ENCODE measurements at regions not wholly inside any gene's neighbourhood (a gene's known extent, or its start where the extent isn't known, plus 50 kb on each side); places are given as distances from the start of the nearest gene placed in this dataset.

DNA sequence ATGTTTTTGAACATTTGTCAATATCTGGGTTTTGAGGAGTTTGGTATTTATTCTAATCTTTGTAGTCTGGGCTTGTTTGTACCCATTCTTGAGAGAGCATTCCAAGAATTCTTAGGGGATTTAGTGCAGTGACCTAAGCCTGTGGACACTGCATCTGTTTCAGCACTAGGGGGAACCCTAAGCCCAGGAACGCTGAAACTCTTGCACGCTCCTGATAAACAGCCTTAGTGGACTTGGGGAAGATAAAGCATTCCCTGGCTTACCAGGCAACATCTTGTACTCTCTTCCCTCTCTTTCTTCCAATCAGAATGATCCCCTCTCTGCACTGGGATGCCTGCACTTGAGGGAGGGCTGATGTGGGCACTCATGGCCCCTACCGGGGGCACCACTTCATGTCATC, 654.9 kb upstream of the HTR2C start (continued):
- TF ChIP-seq, protein P1, sequence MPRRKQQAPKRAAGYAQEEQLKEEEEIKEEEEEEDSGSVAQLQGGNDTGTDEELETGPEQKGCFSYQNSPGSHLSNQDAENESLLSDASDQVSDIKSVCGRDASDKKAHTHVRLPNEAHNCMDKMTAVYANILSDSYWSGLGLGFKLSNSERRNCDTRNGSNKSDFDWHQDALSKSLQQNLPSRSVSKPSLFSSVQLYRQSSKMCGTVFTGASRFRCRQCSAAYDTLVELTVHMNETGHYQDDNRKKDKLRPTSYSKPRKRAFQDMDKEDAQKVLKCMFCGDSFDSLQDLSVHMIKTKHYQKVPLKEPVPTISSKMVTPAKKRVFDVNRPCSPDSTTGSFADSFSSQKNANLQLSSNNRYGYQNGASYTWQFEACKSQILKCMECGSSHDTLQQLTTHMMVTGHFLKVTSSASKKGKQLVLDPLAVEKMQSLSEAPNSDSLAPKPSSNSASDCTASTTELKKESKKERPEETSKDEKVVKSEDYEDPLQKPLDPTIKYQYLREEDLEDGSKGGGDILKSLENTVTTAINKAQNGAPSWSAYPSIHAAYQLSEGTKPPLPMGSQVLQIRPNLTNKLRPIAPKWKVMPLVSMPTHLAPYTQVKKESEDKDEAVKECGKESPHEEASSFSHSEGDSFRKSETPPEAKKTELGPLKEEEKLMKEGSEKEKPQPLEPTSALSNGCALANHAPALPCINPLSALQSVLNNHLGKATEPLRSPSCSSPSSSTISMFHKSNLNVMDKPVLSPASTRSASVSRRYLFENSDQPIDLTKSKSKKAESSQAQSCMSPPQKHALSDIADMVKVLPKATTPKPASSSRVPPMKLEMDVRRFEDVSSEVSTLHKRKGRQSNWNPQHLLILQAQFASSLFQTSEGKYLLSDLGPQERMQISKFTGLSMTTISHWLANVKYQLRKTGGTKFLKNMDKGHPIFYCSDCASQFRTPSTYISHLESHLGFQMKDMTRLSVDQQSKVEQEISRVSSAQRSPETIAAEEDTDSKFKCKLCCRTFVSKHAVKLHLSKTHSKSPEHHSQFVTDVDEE (CRISPR knock-in tag; IDR thresholded peaks at IDR 0.05), result no peak
- TF ChIP-seq TOX (CRISPR knock-in tag; IDR thresholded peaks at IDR 0.05; ENCODE audit: borderline replicate concordance), result no peak
- TF ChIP-seq, protein P2, sequence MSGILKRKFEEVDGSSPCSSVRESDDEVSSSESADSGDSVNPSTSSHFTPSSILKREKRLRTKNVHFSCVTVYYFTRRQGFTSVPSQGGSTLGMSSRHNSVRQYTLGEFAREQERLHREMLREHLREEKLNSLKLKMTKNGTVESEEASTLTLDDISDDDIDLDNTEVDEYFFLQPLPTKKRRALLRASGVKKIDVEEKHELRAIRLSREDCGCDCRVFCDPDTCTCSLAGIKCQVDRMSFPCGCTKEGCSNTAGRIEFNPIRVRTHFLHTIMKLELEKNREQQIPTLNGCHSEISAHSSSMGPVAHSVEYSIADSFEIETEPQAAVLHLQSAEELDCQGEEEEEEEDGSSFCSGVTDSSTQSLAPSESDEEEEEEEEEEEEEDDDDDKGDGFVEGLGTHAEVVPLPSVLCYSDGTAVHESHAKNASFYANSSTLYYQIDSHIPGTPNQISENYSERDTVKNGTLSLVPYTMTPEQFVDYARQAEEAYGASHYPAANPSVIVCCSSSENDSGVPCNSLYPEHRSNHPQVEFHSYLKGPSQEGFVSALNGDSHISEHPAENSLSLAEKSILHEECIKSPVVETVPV (CRISPR knock-in tag; IDR thresholded peaks at IDR 0.05), result no peak

DNA sequence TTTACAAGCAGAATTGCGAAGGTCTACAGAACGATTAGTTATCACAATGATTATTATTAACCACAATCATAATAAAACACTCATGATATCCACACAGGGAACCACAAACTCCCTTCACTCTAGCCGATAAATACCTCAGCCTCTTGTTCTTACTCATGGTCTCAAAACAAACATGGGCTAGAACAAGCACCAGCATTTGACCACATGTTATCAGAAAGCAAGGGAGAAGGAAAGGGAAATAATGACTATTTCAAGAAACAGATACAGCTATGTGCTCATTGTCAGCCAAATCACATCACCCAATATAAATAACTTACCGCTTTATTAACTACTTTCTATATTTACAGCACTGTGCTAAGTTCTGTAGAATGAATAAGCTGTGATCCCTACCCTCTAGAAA, 663.2 kb upstream of the HTR2C start:
- no peak for ATAC-seq
- TF ChIP-seq ESRRG (CRISPR knock-in tag; IDR thresholded peaks at IDR 0.05) (no peak), ARNTL (CRISPR knock-in tag; IDR thresholded peaks at IDR 0.05; ENCODE audit: borderline replicate concordance, low read depth) (no peak), ZFP3 (CRISPR knock-in tag; IDR thresholded peaks at IDR 0.05) (no peak), SNAI2 (CRISPR knock-in tag; IDR thresholded peaks at IDR 0.05) (no peak), BACH2 (CRISPR knock-in tag; IDR thresholded peaks at IDR 0.05; ENCODE audit: borderline replicate concordance) (no peak), ZC3H10 (CRISPR knock-in tag; IDR thresholded peaks at IDR 0.05) (no peak), RARB (CRISPR knock-in tag; IDR thresholded peaks at IDR 0.05) (no peak), CSDC2 (CRISPR knock-in tag; IDR thresholded peaks at IDR 0.05) (no peak), ZFP30 (CRISPR knock-in tag; IDR thresholded peaks at IDR 0.05) (no peak), ZNF565 (CRISPR knock-in tag; conservative IDR thresholded peaks at IDR 0.05; ENCODE audit: low read depth) (no peak), ZNF70 (CRISPR knock-in tag; IDR thresholded peaks at IDR 0.05) (no peak), PPARA (CRISPR knock-in tag; IDR thresholded peaks at IDR 0.05; ENCODE audit: borderline replicate concordance) (no peak), OSR1 (CRISPR knock-in tag; IDR thresholded peaks at IDR 0.05) (no peak), ZNF8 (CRISPR knock-in tag; IDR thresholded peaks at IDR 0.05) (no peak)
- TF ChIP-seq, protein P3, sequence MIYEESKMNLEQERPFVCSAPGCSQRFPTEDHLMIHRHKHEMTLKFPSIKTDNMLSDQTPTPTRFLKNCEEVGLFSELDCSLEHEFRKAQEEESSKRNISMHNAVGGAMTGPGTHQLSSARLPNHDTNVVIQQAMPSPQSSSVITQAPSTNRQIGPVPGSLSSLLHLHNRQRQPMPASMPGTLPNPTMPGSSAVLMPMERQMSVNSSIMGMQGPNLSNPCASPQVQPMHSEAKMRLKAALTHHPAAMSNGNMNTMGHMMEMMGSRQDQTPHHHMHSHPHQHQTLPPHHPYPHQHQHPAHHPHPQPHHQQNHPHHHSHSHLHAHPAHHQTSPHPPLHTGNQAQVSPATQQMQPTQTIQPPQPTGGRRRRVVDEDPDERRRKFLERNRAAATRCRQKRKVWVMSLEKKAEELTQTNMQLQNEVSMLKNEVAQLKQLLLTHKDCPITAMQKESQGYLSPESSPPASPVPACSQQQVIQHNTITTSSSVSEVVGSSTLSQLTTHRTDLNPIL (CRISPR knock-in tag; IDR thresholded peaks at IDR 0.05; ENCODE audit: low read depth), result no peak
- TF ChIP-seq, protein P2 (CRISPR knock-in tag; IDR thresholded peaks at IDR 0.05), result no peak
- TF ChIP-seq, protein P4, sequence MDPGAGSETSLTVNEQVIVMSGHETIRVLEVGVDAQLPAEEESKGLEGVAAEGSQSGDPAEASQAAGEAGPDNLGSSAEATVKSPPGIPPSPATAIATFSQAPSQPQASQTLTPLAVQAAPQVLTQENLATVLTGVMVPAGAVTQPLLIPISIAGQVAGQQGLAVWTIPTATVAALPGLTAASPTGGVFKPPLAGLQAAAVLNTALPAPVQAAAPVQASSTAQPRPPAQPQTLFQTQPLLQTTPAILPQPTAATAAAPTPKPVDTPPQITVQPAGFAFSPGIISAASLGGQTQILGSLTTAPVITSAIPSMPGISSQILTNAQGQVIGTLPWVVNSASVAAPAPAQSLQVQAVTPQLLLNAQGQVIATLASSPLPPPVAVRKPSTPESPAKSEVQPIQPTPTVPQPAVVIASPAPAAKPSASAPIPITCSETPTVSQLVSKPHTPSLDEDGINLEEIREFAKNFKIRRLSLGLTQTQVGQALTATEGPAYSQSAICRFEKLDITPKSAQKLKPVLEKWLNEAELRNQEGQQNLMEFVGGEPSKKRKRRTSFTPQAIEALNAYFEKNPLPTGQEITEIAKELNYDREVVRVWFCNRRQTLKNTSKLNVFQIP (CRISPR knock-in tag; IDR thresholded peaks at IDR 0.05; ENCODE audit: borderline replicate concordance, low read depth), result no peak
- TF ChIP-seq, protein P5, sequence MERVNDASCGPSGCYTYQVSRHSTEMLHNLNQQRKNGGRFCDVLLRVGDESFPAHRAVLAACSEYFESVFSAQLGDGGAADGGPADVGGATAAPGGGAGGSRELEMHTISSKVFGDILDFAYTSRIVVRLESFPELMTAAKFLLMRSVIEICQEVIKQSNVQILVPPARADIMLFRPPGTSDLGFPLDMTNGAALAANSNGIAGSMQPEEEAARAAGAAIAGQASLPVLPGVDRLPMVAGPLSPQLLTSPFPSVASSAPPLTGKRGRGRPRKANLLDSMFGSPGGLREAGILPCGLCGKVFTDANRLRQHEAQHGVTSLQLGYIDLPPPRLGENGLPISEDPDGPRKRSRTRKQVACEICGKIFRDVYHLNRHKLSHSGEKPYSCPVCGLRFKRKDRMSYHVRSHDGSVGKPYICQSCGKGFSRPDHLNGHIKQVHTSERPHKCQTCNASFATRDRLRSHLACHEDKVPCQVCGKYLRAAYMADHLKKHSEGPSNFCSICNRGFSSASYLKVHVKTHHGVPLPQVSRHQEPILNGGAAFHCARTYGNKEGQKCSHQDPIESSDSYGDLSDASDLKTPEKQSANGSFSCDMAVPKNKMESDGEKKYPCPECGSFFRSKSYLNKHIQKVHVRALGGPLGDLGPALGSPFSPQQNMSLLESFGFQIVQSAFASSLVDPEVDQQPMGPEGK (CRISPR knock-in tag; IDR thresholded peaks at IDR 0.05; ENCODE audit: borderline replicate concordance), result no peak

DNA sequence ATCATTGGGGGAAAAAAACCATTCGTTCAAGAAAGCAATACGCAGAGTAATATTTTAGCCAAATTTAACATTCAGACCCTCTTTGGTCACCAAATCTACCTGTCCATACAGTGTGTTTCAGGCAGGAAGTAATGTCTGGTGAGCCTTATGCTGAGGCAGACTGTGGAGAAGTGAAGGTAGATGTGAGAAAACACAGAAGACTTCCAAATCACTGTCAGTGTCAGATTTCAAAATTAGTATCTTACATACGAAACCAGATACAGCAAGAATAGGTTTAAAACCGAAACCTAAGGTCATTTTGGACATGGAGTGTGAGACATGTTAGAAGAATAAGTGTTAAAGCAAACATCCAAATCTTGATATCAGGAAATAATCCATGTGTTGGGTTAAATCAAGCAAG, 664.5 kb upstream of the HTR2C start:
- ATAC-seq, result no peak
- no peak for TF ChIP-seq ESRRG (CRISPR knock-in tag; IDR thresholded peaks at IDR 0.05)
- no peak for TF ChIP-seq ZNF70 (CRISPR knock-in tag; IDR thresholded peaks at IDR 0.05)
- TF ChIP-seq, protein P4 (CRISPR knock-in tag; IDR thresholded peaks at IDR 0.05; ENCODE audit: borderline replicate concordance, low read depth), result no peak
- no peak for TF ChIP-seq ZNF8 (CRISPR knock-in tag; IDR thresholded peaks at IDR 0.05)
- no peak for TF ChIP-seq SNAI2 (CRISPR knock-in tag; IDR thresholded peaks at IDR 0.05)
- TF ChIP-seq, protein P5 (CRISPR knock-in tag; IDR thresholded peaks at IDR 0.05; ENCODE audit: borderline replicate concordance), result no peak
- TF ChIP-seq OSR1 (CRISPR knock-in tag; IDR thresholded peaks at IDR 0.05), result no peak

Measured in SK-N-SH treated with all-trans-retinoic acid at 6 μM for 48 hours (cell line).